ENCODE measurements at regions not wholly inside any gene's neighbourhood (a gene's known extent, or its start where the extent isn't known, plus 50 kb on each side); places are given as distances from the start of the nearest gene placed in this dataset.

GRCh38 chr14:85241022-85241855, 288.7 kb upstream of the FLRT2 start:
- DNase-seq (ENCODE audit: low spot score) (no peak), ATAC-seq (no peak)

GRCh38 chr14:85242666-85243065, 287.3 kb upstream of the FLRT2 start:
- ATAC-seq, result no peak

DNA sequence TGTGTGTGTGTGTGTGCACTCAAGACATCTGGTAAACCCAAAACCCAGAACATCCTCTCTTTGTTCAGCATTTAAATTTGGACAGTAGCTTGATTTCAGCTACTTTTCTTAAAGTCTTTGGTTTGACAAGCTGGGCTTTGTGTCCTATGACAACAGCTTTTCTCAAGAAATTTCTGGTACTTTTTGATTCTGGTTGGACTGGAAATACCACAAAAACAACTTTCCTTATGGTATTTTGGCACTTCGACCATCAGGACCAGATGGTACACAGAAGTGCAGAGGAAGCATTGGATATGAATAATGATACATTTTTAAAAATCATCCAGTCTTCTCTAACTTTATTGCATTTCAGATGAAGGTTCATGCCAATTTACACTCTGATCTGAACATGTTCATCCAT, 286.6 kb upstream of the FLRT2 start:
- DNase-seq (ENCODE audit: low spot score) (no peak), ATAC-seq (no peak)

More at GRCh38 chr14:85242666-85243065, 287.3 kb upstream of the FLRT2 start:
- no peak for DNase-seq (ENCODE audit: low spot score)

GRCh38 chr14:85247071-85247470, 282.9 kb upstream of the FLRT2 start:
- DNase-seq (ENCODE audit: low spot score), result no peak
- no peak for ATAC-seq

DNA sequence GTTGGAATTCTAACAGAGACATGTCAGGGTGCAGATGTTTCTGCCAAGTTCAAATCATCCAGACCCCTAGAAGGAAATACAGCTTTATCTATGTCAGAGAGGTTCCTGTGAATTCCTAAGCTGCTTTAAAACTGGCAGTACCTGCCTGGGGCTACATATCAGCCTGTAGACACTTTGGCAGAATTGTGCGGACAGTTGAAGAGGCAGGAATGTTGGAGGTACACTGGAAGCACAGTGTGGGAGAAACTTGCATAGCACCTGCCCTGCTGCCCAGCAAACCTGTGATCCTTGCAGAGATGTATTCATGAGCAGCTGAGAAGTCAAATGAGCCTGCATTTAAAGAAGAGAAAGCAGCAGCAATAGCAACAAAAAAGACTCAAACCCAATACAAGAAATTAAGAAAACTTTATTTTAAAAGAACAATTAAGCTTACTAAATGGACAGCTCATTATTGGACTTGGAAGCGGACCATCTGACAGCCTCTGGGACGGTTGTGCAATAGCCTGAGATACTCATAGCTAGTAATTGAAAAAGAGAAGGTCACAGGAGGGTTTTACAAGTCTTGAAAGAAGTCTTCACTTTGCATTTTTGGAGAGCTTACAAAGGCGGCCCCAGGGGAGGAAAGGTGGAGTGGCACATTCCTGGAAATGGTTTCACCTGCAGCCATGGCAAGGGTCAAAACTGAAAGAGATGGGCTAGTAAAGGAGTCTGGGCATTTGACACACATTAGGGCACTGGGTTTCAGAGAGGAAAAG, 280.9 kb upstream of the FLRT2 start:
- DNase-seq (ENCODE audit: low spot score), result no peak
- no peak for ATAC-seq

- DNase-seq (ENCODE audit: low spot score), result no peak
- no peak for ATAC-seq
These were observed 279.3 kb upstream of the FLRT2 start for GRCh38 chr14:85250414-85251189.

DNA sequence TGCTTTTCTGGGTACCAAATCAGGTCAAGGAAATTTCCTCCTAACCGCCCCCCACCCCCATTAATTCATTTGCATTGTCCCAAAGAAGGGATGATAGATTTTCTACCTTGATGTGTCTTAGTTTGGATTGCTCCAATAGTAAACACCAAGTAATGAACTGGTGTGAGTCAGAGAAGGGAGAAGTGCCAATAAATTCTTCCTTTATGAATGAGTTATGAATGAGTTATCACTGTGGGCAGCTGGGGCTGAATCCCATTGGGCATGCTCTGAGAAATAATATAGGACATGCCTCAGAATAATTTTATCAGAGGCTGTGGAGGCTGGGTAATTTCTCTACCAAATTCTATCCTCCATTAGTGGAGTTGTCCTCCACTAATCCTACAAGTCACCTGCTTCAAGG, 277.9 kb upstream of the FLRT2 start:
- DNase-seq (ENCODE audit: low spot score) (no peak), ATAC-seq (no peak)

- ATAC-seq (no peak), DNase-seq (ENCODE audit: low spot score) (no peak)
These were observed 275.2 kb upstream of the FLRT2 start for GRCh38 chr14:85254711-85255110.

DNA sequence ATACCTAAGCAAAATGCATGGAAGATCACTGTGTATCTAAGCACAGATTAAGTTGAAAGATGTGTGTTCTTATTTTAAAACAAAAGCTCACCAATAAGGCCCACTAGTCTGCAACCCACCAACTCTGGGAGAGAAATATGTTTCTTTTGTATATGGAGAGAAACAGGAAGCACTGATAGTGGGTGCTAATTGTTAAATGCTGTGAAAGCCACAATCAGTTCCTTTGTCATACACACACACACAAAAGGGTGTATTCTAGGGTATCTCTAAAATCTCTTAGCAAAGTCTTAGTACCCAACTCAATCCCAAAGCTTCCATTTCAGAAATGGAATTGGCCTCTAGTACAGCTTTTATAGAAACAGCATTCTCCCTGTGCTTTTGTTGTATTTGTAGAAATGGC, 272.7 kb upstream of the FLRT2 start:
- DNase-seq (ENCODE audit: low spot score), result no peak
- no peak for ATAC-seq

DNA sequence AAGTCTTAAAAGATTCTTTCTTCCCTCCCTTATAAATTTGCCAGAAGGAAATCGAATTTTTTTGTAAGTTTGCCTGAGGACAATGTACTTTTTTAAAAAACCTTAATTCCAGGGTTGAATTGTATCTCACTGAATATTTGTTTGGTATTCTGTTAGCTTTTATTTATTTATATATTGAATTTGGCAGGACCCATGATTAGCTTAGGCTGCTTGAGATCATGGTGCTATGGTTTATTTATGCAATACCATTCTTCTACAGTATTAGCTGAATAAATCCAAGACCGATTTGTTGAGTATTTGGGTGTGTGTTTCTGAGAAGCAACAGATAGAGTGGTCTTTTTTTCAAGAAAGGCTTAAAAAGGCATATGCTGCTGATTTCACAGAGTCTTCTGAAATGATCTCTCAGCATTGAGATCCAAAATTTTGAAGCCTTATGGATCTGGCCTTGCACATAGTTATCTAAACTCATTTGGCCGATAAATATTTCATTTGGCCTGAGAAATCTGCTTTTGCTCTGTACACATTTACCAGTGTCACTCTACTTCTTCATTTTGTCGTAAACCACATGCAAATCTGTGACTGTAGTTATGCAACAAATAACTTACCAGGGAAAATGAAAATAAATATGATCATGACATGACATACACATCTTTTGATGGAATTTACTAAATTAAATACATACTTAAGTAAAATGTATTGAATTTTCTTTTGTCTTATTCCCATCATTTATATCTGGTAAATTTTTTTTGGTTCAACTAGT, 265.8 kb upstream of the FLRT2 start:
- DNase-seq (ENCODE audit: low spot score), result no peak
- ATAC-seq, result no peak

- ATAC-seq (no peak), DNase-seq (ENCODE audit: low spot score) (no peak)
These were observed 256.8 kb upstream of the FLRT2 start for GRCh38 chr14:85273099-85273677.

DNA sequence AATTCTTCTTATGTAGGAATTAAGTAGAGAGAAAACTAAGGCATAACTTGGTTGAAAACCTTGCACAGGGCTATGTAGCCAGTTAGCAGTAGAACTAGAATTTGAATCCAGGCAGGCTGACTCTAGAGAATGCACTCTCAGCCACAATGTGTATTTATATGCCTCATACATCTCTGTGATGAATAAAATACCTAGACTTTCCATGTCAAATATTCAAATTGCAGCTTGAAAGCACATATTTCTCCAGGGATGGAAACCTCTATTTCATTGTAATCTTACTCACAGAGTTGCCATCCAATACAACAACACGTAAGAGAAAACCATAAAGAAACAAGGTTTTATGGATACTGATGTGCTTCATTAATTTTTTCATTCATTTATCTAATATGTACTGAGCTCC, 256.0 kb upstream of the FLRT2 start:
- ATAC-seq (no peak), DNase-seq (ENCODE audit: low spot score) (no peak)

DNA sequence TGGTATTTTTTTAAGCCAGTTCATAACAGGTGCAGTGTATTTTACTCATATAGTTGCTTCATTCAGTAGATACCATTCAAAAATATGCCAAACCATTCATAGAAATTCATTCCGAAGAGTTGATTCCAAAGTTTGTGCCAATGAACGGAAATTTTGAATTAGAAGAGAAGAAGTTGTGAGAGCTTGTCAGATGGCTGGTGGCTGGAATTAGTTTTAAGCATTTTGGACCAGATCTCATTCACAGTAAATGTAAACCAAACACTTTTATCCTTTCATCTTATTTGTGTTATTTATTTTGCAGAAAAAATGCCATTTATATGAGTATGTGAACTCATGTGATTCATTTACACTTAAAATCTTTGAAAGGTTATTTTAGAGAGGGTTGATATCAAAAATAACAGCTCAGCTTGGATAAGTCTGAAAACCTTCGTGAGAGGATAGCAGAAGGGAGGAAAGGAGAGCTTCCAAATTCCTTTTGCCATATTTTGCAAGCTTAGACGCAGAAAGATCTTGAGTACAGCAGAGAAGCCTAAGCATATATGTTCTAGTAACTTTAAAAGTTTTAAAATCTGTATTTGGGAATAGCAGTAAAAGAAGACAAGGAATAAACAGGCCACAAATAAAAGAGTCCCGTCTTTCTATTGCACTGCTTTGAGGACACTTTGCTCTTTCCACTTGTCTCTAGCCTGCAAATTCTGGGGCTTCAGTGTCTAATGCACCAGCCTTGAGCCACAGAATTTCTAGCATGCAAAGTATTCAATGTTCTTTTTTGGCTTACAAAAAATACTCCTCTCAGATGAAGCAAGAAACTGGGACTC, 253.6 kb upstream of the FLRT2 start:
- no peak for DNase-seq (ENCODE audit: low spot score)
- no peak for ATAC-seq

DNA sequence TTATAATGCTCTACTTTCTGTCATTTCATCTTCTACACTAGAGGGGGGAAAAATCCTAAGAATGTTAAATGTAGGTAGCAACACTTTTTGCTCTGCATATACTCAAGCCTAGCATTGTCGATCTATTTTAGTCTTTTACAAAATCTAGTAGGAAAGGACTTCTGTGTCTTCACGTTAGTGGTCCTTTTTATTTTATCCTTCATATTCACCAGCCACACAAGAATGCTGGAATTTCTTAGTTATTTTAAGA, 253.0 kb upstream of the FLRT2 start:
- ATAC-seq, result no peak
- DNase-seq (ENCODE audit: low spot score), result no peak

DNA sequence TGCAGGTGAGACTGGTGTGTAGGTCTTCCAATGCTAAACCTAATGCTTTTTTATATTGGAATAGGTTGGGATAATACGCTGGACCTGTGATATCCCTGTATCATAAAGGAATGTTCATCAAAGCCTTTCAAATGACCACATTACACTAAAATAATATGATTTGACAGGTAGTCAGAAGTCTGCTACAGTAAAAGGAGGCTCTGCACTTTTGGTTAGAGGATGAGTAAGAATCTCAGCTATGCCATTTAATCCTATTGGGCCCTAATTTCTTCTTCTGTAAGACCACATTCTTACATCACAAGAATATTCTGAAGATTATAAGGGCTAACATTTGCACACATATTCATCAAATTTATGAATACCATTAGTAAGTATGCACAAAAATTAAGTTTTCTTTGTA, 250.5 kb upstream of the FLRT2 start:
- ATAC-seq, result no peak

DNA sequence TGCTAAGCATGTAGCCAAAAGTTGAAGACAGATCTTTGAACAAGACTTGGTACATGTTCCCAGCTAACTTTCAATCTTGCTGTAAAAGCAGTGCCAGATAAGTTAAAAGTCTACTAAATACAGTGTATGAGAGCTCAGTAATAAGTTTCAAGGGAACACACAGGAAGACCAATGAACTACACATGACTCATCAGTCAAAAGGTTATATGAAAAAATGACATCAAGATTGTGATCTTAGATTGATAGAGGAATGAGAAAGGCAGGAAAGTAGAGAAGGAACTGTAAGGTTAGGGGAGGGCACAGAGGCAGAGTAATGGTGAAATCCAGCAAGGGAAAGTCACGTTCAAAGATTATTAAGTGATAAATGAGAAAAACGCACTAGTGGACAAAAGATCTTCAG, 249.9 kb upstream of the FLRT2 start:
- no peak for ATAC-seq
- DNase-seq (ENCODE audit: low spot score), result no peak

More for the DNA sequence above, 250.5 kb upstream of the FLRT2 start:
- DNase-seq (ENCODE audit: low spot score), result no peak

DNA sequence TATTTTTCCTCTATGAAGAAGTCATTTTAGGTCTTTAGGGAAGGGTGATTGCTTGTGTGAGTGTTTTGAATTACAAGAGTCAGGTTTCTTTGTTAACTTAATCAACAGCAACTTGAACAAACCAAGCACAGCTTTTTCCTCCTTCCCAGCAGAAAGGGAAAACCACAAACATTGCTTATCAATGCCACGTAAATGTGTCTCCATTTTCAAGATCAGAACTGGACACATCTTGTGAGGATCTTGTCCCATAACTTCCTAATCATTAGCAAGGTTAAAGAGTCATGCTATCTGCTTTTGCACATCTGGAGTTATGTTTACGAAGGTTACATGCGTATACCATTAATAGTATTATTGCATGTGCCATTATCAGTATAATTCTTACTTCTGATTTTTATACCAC, 248.0 kb upstream of the FLRT2 start:
- DNase-seq (ENCODE audit: low spot score) (no peak), ATAC-seq (no peak)

DNA sequence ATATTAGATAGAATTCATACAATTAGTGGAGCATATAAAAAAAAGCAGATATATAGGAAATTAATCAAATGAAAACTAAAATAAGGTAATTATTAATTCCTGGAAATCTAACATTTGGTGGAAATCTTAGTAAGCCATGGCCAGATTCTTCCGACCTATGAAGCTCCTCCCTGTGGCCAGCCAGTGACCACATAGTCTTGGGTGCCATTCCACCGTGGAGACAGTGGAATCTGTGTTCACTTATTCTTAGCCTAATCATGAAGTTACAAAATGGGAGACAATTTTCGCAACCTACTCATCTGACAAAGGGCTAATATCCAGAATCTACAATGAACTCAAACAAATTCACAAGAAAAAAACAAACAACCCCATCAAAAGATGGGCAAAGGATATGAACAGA, 241.9 kb upstream of the FLRT2 start:
- DNase-seq (ENCODE audit: low spot score) (no peak), ATAC-seq (no peak)

GRCh38 chr14:85291731-85292130, 238.2 kb upstream of the FLRT2 start:
- ATAC-seq, result no peak
- no peak for DNase-seq (ENCODE audit: low spot score)
